Tibial artery (tissue), 4 donors: ENCODE measurements at regions not wholly inside any gene's neighbourhood (a gene's known extent, or its start where the extent isn't known, plus 50 kb on each side); places are given as distances from the start of the nearest gene placed in this dataset.
"Not testable (repeated sequence)": the region's sequence is repeated elsewhere in the genome, so short reads cannot be mapped to it uniquely, and the experiment has no call there.

Source experiments
- DNase-seq, 2 donors: peaks; one replicate each; pipeline ENCODE4 v3.0.0-alpha.2; 2019
- H3K27ac ChIP-seq, 2 donors: fragments of 200-600 bp; sonication (generic) in 1 of 2; 1 replicate in 1 of 2; 2 replicates in 1 of 2; pipeline ENCODE4 v1.5.1; 2018 to 2019; ENCODE audit warnings: mild to moderate bottlenecking in 1 of 2
- H3K27me3 ChIP-seq, 2 donors: fragments of 200-600 bp; sonication (generic) in 1 of 2; one replicate each; pipeline versions ENCODE4 v1.5.1 to v1.6.0; 2016 to 2019
- H3K36me3 ChIP-seq, 3 donors: fragments of 200-600 bp; sonication (generic) in 2 of 3; one replicate each; pipeline ENCODE4 v1.5.1; 2016 to 2019; ENCODE audit warnings: mild to moderate bottlenecking in 2 of 3
- H3K4me1 ChIP-seq, 4 donors: fragments of 200-600 bp; sonication (generic) in 2 of 4; 1 replicate in 3 of 4; 2 replicates in 1 of 4; pipeline ENCODE4 v1.5.1; 2016 to 2019
- H3K4me3 ChIP-seq, 2 donors: fragments of 200-600 bp; sonication (generic) in 1 of 2; 1 replicate in 1 of 2; 2 replicates in 1 of 2; pipeline ENCODE4 v1.5.1; 2018 to 2019; ENCODE audit warnings: mild to moderate bottlenecking in 2 of 2
- H3K9me3 ChIP-seq, 3 donors: fragments of 200-600 bp; sonication (generic) in 1 of 3; one replicate each; pipeline ENCODE4 v1.5.1; 2016 to 2019
- intact Hi-C: fragments of 100-400 bp; cut with DNase I; formaldehyde crosslinking; loops from one replicate; pipeline ENCODE4 v1.15.0; 2023; ENCODE audit warnings: low total_unique reads
- TF ChIP-seq, protein P1 (sequence below), 2 experiments: fragments of 200-600 bp in 1 of 2; fragments of 450-650 bp in 1 of 2; IDR thresholded peaks; one replicate each; pipeline ENCODE4 v1.5.1; 2017 to 2019; ENCODE audit warnings: antibody characterized with exemption in 2 of 2, mild to moderate bottlenecking in 1 of 2, moderate library complexity in 1 of 2

DNA sequence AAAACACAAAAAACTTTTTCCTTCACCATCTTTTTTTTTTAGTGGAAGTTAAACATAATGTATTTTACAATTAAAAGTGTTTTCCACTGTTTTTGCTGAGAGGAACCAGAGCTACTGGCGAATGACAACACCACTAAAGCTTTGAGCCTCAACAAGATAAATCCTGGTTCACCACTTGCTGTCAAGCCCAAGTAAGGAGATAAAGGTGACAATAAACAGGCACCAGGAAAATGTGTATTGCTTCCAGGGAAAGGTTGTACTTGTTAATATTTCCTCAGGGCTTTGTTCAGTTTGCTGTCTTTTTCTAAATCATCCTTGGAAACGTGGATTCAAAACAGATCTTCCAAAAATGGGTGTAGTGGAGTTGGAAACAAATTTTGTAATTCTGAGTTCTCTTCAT lies 109.9 kb upstream of the ANKRD30A start:
- intact Hi-C loops = loop anchor here (5.0 kb wide), 1 partner anchor 537 kb away; no protein-coding TSS in a partner anchor
- Histone ChIP-seq H3K27ac (no peak overlapping the region), H3K36me3 (no peaks in the 10 kb centered on the region), H3K4me3 (no peak overlapping the region), H3K27me3 (no peaks in the 10 kb centered on the region), H3K4me1 (no peaks in the 10 kb centered on the region), H3K9me3 (no peaks in the 10 kb centered on the region)
- DNase-seq = no peak
- TF ChIP-seq, protein P1, sequence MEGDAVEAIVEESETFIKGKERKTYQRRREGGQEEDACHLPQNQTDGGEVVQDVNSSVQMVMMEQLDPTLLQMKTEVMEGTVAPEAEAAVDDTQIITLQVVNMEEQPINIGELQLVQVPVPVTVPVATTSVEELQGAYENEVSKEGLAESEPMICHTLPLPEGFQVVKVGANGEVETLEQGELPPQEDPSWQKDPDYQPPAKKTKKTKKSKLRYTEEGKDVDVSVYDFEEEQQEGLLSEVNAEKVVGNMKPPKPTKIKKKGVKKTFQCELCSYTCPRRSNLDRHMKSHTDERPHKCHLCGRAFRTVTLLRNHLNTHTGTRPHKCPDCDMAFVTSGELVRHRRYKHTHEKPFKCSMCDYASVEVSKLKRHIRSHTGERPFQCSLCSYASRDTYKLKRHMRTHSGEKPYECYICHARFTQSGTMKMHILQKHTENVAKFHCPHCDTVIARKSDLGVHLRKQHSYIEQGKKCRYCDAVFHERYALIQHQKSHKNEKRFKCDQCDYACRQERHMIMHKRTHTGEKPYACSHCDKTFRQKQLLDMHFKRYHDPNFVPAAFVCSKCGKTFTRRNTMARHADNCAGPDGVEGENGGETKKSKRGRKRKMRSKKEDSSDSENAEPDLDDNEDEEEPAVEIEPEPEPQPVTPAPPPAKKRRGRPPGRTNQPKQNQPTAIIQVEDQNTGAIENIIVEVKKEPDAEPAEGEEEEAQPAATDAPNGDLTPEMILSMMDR (IDR thresholded peaks at IDR 0.05) = no peak

DNA sequence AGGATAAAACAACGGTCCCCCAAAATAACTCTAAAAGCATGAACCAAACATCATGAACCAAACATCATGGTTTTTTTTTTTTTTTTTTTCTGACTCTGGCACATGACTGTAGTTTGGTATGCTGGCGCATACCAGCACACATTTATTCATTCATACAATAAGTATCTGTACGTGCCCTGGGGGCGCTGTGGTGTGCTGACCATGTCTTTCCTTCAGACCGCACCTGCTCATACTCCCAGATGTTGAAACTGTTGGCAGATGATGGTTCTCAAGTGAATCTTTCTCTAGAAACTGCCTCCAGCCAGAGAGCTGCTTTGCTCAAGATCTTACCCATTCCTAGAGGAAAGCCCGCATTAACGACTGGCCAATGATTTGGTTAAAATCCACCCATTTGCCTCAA lies 114.7 kb upstream of the ANKRD30A start:
- intact Hi-C loops = no loop called here
- no peaks in the 10 kb centered on the region for H3K36me3 ChIP-seq
- H3K4me1 ChIP-seq = no peaks in the 10 kb centered on the region
- TF ChIP-seq, protein P1 (IDR thresholded peaks at IDR 0.05) = no peak
- H3K27ac ChIP-seq = no peak overlapping the region
- H3K4me3 ChIP-seq = no peak overlapping the region
- H3K9me3 ChIP-seq = no peaks in the 10 kb centered on the region
- no peaks in the 10 kb centered on the region for H3K27me3 ChIP-seq
- DNase-seq = no peak

DNA sequence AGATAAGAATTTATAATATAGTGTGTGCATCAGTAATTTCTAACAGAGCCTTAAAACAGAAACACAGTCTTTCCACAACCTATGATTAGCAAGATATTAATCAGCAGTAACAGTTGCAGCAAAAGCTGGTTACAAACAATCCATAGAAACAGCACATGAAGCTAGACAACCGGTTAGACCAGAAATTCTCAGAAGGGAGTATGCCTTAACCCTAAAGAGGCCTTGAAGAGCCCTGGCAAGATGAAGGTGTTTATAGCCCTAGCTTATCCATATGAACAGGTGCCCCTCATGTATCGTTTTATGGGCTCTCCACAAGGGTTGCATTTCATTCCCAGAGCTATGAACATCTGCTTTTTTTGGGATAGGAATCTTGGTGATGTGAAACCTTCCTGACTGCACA lies 117.1 kb upstream of the ANKRD30A start:
- DNase-seq, H3K27ac ChIP-seq, H3K27me3 ChIP-seq, H3K9me3 ChIP-seq, H3K36me3 ChIP-seq, intact Hi-C loops, H3K4me3 ChIP-seq: not testable (repeated sequence)
- peaks cover 0 to 15% (median 3%) of the 10 kb centered on the region in 4 donors for H3K4me1 ChIP-seq

DNA sequence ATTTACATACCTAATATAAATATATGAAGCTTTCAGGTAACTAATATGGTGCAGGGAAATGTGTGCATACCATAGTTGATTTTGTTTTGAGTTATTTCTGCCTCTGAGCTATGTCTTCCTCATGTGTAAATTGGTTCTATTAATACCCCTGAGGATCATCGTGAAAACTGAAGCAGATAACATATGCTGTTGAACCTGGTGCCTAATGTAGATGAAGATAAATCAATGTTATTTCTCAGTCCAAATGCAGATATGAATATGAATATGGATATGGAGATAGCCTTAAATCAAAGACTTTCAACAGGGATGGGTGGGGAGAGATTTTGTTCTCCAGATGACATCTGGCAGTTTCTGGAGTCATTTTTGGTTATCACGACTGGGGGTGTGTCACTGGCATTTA lies 122.3 kb upstream of the ANKRD30A start:
- Histone ChIP-seq H3K4me3 (no peak overlapping the region), H3K9me3 (no peaks in the 10 kb centered on the region), H3K4me1 (peaks cover 0 to 15% (median 3%) of the 10 kb centered on the region in 4 donors), H3K27ac (no peak overlapping the region), H3K36me3 (no peaks in the 10 kb centered on the region), H3K27me3 (no peaks in the 10 kb centered on the region)
- TF ChIP-seq, protein P1 (IDR thresholded peaks at IDR 0.05) = no peak
- DNase-seq = no peak
- intact Hi-C loops = no loop called here

DNA sequence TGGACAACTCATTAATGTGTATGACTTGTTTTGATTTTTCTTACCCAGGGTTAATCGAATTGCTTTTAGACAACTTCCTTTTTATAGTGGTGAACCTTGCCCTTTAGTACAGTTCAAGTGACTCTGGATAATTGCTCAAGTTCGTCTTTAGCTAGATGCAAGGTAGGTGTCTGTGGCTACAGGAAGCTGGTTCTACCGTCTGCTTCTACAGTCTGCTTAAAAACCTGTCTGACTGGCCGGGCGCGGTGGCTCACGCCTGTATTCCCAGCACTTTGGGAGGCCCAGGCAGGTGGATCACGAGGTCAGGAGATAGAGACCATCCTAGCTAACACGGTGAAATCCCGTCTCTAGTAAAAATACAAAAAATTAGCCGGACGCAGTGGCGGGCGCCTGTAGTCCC lies 129.6 kb upstream of the ANKRD30A start:
- H3K27me3 ChIP-seq, H3K4me1 ChIP-seq, H3K36me3 ChIP-seq, DNase-seq, intact Hi-C loops, H3K27ac ChIP-seq, H3K4me3 ChIP-seq, H3K9me3 ChIP-seq: not testable (repeated sequence)

DNA sequence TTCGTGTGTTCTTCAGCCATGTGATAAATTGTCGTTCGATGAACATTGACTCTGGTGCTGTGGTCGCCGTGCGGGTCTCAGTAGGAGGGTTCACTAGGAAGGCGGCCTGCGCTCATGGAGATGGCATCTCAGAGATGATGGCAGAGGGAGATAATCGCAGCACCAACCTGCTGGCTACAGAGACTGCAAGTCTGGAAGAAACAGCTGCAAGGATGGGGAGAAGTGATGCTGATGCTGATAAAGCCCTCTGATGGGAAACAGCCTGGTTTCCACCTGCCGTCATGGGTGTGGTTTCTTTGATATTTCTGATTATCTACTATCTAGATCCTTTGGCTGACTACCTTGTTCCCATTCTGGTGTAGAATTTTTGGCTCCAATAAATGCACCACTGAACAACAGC lies 130.5 kb upstream of the ANKRD30A start:
- TF ChIP-seq, protein P1 (IDR thresholded peaks at IDR 0.05) = no peak
- no peaks in the 10 kb centered on the region for H3K4me1 ChIP-seq
- no peaks in the 10 kb centered on the region for H3K36me3 ChIP-seq
- H3K4me3 ChIP-seq = no peak overlapping the region
- DNase-seq = no peak
- no peaks in the 10 kb centered on the region for H3K9me3 ChIP-seq
- H3K27ac ChIP-seq = no peak overlapping the region
- H3K27me3 ChIP-seq = no peaks in the 10 kb centered on the region
- intact Hi-C loops = no loop called here

DNA sequence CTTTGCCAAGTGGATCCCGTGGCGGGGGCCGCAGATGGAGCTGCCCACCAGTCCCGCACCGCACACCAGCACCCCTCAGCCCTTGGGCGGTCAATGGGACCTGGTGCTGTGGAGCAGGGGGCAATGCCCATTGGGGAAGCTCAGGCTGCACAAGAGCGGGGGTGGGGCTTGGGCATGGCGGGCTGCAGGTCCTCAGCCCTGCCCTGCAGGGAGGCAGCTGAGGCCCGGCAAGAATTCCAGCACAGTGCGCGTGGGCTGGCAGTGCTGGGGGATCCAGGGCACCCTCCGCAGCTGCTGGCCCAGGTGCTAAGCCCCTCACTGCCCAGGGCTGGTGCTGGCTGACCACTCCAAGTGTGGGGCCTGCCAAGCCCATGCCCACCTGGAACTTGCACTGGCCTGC lies 136.2 kb upstream of the ANKRD30A start:
- H3K36me3 ChIP-seq = no peaks in the 10 kb centered on the region
- intact Hi-C loops = no loop called here
- no peak for DNase-seq
- H3K4me3 ChIP-seq = no peak overlapping the region
- H3K4me1 ChIP-seq = no peaks in the 10 kb centered on the region
- TF ChIP-seq, protein P1 (IDR thresholded peaks at IDR 0.05) = no peak
- no peak overlapping the region for H3K27ac ChIP-seq
- peaks cover 0 to 8% (median 6%) of the 10 kb centered on the region in 3 donors for H3K9me3 ChIP-seq
- H3K27me3 ChIP-seq = no peaks in the 10 kb centered on the region
